Mesendoderm (in vitro differentiated cells): ENCODE measurements at regions not wholly inside any gene's neighbourhood (a gene's known extent, or its start where the extent isn't known, plus 50 kb on each side); places are given as distances from the start of the nearest gene placed in this dataset.
"Not testable (repeated sequence)": the region's sequence is repeated elsewhere in the genome, so short reads cannot be mapped to it uniquely, and the experiment has no call there.

Experiments
- DNase-seq: peaks from one replicate; pipeline ENCODE4 v3.0.0; 2013
- H2AK5ac ChIP-seq: 2 replicates; pipeline ENCODE4 v1.6.1; 2013; ENCODE audit warnings: low read length, inconsistent platforms
- H2BK120ac ChIP-seq: 2 replicates; pipeline ENCODE4 v1.6.1; 2013; ENCODE audit warnings: low read depth, mild to moderate bottlenecking, low read length, moderate library complexity, mixed read lengths
- H2BK15ac ChIP-seq: replicated peaks from 2 replicates; pipeline ENCODE4 v1.6.1; 2013; ENCODE audit warnings: low read depth, mild to moderate bottlenecking, moderate library complexity
- H2BK5ac ChIP-seq: 2 replicates; pipeline ENCODE4 v1.6.1; 2013; ENCODE audit warnings: low read length, inconsistent platforms
- H3K18ac ChIP-seq: 2 replicates; pipeline ENCODE4 v1.6.1; 2013; ENCODE audit warnings: mild to moderate bottlenecking, low read length, mixed read lengths
- H3K23ac ChIP-seq: one replicate; pipeline ENCODE4 v1.6.1; 2013; ENCODE audit warnings: low read length
- H3K27ac ChIP-seq: 2 replicates; pipeline ENCODE4 v1.5.1; 2013; ENCODE audit warnings: low read depth, mild to moderate bottlenecking, inconsistent platforms, low read length, moderate library complexity
- H3K27me3 ChIP-seq: 2 replicates; pipeline ENCODE4 v1.6.1; 2013; ENCODE audit warnings: low read length, control low read depth, mild to moderate bottlenecking, inconsistent platforms; ENCODE audit not compliant: insufficient read depth, poor library complexity
- H3K36me3 ChIP-seq: 2 replicates; pipeline ENCODE4 v1.6.1; 2013; ENCODE audit warnings: low read length, inconsistent platforms; ENCODE audit not compliant: control insufficient read depth, insufficient read depth
- H3K4ac ChIP-seq: one replicate; pipeline ENCODE4 v1.6.1; 2013; ENCODE audit warnings: low read depth, mild to moderate bottlenecking, low read length, moderate library complexity
- H3K4me1 ChIP-seq: 2 replicates; pipeline ENCODE4 v1.6.1; 2013; ENCODE audit warnings: low read depth, low read length, inconsistent platforms; ENCODE audit not compliant: control insufficient read depth
- H3K4me2 ChIP-seq: 2 replicates; pipeline ENCODE4 v1.6.1; 2013; ENCODE audit warnings: low read length
- H3K4me3 ChIP-seq: 2 replicates; pipeline ENCODE4 v1.5.1; 2013; ENCODE audit warnings: mild to moderate bottlenecking, low read length
- H3K56ac ChIP-seq: one replicate; pipeline ENCODE4 v1.6.1; 2013; ENCODE audit warnings: low read length
- H3K79me1 ChIP-seq: 2 replicates; pipeline ENCODE4 v1.6.1; 2013; ENCODE audit warnings: low read length, inconsistent platforms
- H3K79me2 ChIP-seq: 2 replicates; pipeline ENCODE4 v1.6.1; 2013; ENCODE audit warnings: mild to moderate bottlenecking, low read length; ENCODE audit not compliant: control insufficient read depth, insufficient read depth
- H3K9ac ChIP-seq: 2 replicates; pipeline ENCODE4 v1.6.1; 2013; ENCODE audit warnings: low read length, inconsistent platforms
- H4K5ac ChIP-seq: one replicate; pipeline ENCODE4 v1.6.1; 2013; ENCODE audit warnings: low read length
- H4K8ac ChIP-seq: one replicate; pipeline ENCODE4 v1.6.1; 2013; ENCODE audit warnings: low read depth, mild to moderate bottlenecking, control low read depth, low read length, moderate library complexity
- WGBS: extraction: QIAGEN DNeasy Blood & Tissue Kit; methylation state at CpG from one replicate; pipeline ENCODE4 v1.1.7; 2013; ENCODE audit warnings: low lambda C conversion rate, missing lambda C conversion rate; ENCODE audit not compliant: insufficient coverage; ENCODE audit errors: extremely low coverage; 5-methylcytosine and 5-hydroxymethylcytosine counted together

DNA sequence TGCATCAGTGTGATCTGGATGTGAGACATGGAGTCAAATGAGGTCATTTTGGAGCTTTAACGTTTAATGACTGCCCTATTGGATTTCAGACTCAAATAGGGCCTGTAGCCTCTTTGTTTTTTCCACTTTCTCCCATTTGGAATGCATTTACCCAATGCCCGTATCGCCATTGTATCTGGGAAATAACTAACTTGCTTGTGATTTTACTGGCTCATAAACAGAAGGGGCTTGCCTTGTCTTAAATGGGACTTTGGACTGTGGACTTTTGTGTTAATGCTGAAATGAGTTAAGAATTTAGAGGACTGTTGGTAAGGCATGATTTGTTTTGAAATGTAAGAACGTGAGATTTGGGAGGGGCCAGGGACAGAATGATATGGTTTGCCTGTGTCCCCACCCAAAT lies 494.6 kb downstream of the CHSY3 start:
- no peak overlapping the region for H3K4ac ChIP-seq
- H2BK5ac ChIP-seq = no peak overlapping the region
- no peaks in the 10 kb centered on the region for H3K4me1 ChIP-seq
- H4K8ac ChIP-seq = no peak overlapping the region
- no peak overlapping the region for H3K4me3 ChIP-seq
- no peaks in the 10 kb centered on the region for H3K79me1 ChIP-seq
- H3K27me3 ChIP-seq = no peaks in the 10 kb centered on the region
- no peak overlapping the region for H4K5ac ChIP-seq
- no peaks in the 10 kb centered on the region for H3K79me2 ChIP-seq
- WGBS = no CpG with 5 or more reads among the region's 4 CpGs
- H2BK15ac ChIP-seq = no peak overlapping the region
- H3K27ac ChIP-seq = no peak overlapping the region
- DNase-seq = no peak
- H3K36me3 ChIP-seq = no peaks in the 10 kb centered on the region
- H3K9ac ChIP-seq = no peak overlapping the region
- H2BK120ac ChIP-seq = no peak overlapping the region
- no peak overlapping the region for H2AK5ac ChIP-seq
- no peak overlapping the region for H3K4me2 ChIP-seq
- no peak overlapping the region for H3K56ac ChIP-seq
- no peak overlapping the region for H3K18ac ChIP-seq
- H3K23ac ChIP-seq = no peak overlapping the region

GRCh38 chr5:130397727-130398126 lies 493.5 kb downstream of the CHSY3 start:
- H3K4ac ChIP-seq, H3K27ac ChIP-seq, H3K4me1 ChIP-seq, H3K9ac ChIP-seq, H2BK120ac ChIP-seq, H4K5ac ChIP-seq, H2AK5ac ChIP-seq, H3K4me2 ChIP-seq, H3K79me2 ChIP-seq, H2BK5ac ChIP-seq, H3K4me3 ChIP-seq, DNase-seq, H3K56ac ChIP-seq, H2BK15ac ChIP-seq, H3K27me3 ChIP-seq, H4K8ac ChIP-seq, H3K79me1 ChIP-seq, H3K18ac ChIP-seq, H3K36me3 ChIP-seq, H3K23ac ChIP-seq: not testable (repeated sequence)
- no CpG with 5 or more reads among the region's 1 CpG for WGBS

GRCh38 chr5:130397132-130397531 lies 492.9 kb downstream of the CHSY3 start:
- DNase-seq = no peak
- no peak overlapping the region for H4K5ac ChIP-seq
- H3K79me1 ChIP-seq = no peaks in the 10 kb centered on the region
- WGBS = no CpG with 5 or more reads among the region's 2 CpGs
- H2BK120ac ChIP-seq = no peak overlapping the region
- H3K79me2 ChIP-seq = no peaks in the 10 kb centered on the region
- H2AK5ac ChIP-seq = no peak overlapping the region
- H3K18ac ChIP-seq = no peak overlapping the region
- H3K9ac ChIP-seq = no peak overlapping the region
- no peak overlapping the region for H2BK5ac ChIP-seq
- no peak overlapping the region for H3K23ac ChIP-seq
- H3K56ac ChIP-seq = no peak overlapping the region
- no peak overlapping the region for H3K4me3 ChIP-seq
- H4K8ac ChIP-seq = no peak overlapping the region
- H3K27ac ChIP-seq = no peak overlapping the region
- no peaks in the 10 kb centered on the region for H3K4me1 ChIP-seq
- no peak overlapping the region for H2BK15ac ChIP-seq
- no peaks in the 10 kb centered on the region for H3K27me3 ChIP-seq
- no peak overlapping the region for H3K4me2 ChIP-seq
- H3K36me3 ChIP-seq = no peaks in the 10 kb centered on the region
- no peak overlapping the region for H3K4ac ChIP-seq

DNA sequence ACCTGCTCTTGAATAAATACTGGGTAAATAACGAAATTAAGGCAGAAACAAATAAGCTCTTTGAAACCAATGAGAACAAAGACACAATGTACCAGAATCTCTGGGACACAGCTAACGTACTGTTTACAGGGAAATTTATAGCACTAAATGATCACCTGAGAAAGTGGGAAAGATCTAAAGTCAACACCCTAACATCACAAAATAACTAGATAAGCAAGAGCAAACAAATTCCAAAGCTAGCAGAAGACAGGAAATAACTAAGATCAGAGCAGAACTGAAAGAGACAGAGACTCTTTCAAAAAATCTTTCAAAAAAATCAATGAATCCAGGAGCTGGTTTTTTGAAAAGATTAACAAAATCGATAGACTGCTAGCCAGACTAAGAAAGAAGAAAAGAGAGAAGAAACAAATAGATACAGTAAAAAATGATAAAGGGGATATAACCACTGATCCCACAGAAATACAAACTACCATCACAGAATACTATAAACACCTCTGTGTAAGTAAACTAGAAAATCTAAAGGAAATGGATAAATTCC lies 487.5 kb downstream of the CHSY3 start:
- H3K4me1 ChIP-seq, H3K27me3 ChIP-seq, H3K23ac ChIP-seq, H3K79me2 ChIP-seq, H3K9ac ChIP-seq, H3K4me2 ChIP-seq, H3K56ac ChIP-seq, H3K18ac ChIP-seq, H2BK15ac ChIP-seq, H3K79me1 ChIP-seq, H2AK5ac ChIP-seq, H4K5ac ChIP-seq, H4K8ac ChIP-seq, H2BK120ac ChIP-seq, DNase-seq, H2BK5ac ChIP-seq, H3K27ac ChIP-seq, H3K4ac ChIP-seq, H3K36me3 ChIP-seq, H3K4me3 ChIP-seq: not testable (repeated sequence)
- WGBS = no CpG with 5 or more reads among the region's 3 CpGs

DNA sequence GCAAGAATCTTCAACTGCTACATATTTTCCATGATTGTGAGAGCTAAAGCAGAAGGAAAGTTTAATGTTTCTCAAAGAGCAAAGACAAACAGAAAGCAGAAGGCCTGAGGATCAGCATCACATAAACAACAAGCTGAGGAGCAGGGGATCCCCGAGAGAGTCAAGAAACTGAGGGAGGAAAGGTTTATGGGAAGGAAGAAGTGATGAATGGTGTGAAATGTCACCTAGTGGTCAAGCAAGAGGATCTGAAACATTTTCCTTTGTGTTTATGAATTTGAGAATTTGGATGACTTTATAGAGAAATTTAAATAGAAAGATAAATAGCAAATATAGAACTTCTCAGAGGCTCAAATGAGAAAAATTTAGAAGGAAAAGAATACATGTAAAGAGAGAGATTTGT lies 481.9 kb downstream of the CHSY3 start:
- peak; percentile 2 for DNase-seq
- H3K79me1 ChIP-seq = no peaks in the 10 kb centered on the region
- no peak overlapping the region for H3K9ac ChIP-seq
- H3K23ac ChIP-seq = no peak overlapping the region
- H2BK15ac ChIP-seq = no peak overlapping the region
- no peak overlapping the region for H2BK120ac ChIP-seq
- H3K27ac ChIP-seq = no peak overlapping the region
- H4K5ac ChIP-seq = no peak overlapping the region
- no peaks in the 10 kb centered on the region for H3K27me3 ChIP-seq
- no peaks in the 10 kb centered on the region for H3K36me3 ChIP-seq
- no peak overlapping the region for H3K4me3 ChIP-seq
- H3K56ac ChIP-seq = no peak overlapping the region
- no peak overlapping the region for H2BK5ac ChIP-seq
- H4K8ac ChIP-seq = no peak overlapping the region
- H3K79me2 ChIP-seq = no peaks in the 10 kb centered on the region
- WGBS = no CpG with 5 or more reads among the region's 1 CpG
- no peaks in the 10 kb centered on the region for H3K4me1 ChIP-seq
- peak overlapping the region; percentile 36 for H3K4ac ChIP-seq
- no peak overlapping the region for H3K4me2 ChIP-seq
- no peak overlapping the region for H3K18ac ChIP-seq
- no peak overlapping the region for H2AK5ac ChIP-seq

DNA sequence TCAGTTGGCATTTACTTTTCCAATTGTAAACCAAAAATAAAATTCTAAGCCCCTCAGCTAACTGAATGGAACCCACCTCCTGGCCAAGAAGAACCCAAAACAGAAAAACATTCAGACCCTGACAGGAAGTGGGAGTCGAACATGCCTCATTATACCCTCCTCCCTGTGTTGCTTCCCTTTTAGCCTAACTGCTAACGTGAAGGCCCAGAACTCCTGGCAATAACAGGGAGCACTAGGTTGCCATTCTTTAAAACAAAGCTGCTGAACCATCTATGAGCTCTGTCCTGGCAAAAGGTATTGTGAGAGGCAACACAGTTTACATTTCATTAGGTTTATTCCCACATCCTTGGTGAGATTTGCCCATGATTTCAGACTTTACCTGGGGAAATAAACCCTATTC lies 481.4 kb downstream of the CHSY3 start:
- Histone ChIP-seq H4K8ac (no peak overlapping the region), H3K4me1 (no peaks in the 10 kb centered on the region), H3K18ac (no peak overlapping the region), H3K23ac (no peak overlapping the region), H4K5ac (no peak overlapping the region), H3K9ac (no peak overlapping the region), H3K4ac (no peak overlapping the region), H3K4me2 (no peak overlapping the region), H3K36me3 (no peaks in the 10 kb centered on the region), H2AK5ac (no peak overlapping the region), H3K27ac (no peak overlapping the region), H3K79me1 (no peaks in the 10 kb centered on the region), H3K27me3 (no peaks in the 10 kb centered on the region), H3K56ac (no peak overlapping the region), H2BK120ac (no peak overlapping the region), H2BK5ac (no peak overlapping the region), H3K79me2 (no peaks in the 10 kb centered on the region), H3K4me3 (no peak overlapping the region), H2BK15ac (no peak overlapping the region)
- DNase-seq = peak; percentile 12
- no CpG with 5 or more reads among the region's 2 CpGs for WGBS
